ENCODE measurements at regions not wholly inside any gene's neighbourhood (a gene's known extent, or its start where the extent isn't known, plus 50 kb on each side); places are given as distances from the start of the nearest gene placed in this dataset.

DNA sequence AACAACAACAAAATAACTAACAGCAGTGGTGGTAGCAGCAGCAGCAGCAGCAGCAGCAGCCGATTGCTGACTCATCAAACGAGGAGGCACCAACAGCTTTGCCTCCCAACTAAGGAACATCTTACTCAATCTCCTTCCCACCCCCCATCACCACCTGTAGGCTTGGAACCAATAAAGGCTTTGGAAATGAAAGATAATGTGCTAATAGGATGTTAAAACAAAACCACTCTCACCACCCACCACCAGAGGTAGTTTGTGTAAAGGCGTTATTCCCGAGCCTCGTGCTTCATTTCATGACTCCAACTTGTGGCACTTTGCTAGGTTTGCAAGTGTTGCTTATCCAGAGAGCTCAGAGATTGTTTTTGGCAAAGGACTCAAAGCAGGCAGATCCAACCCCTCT, 346.5 kb downstream of the CD83 start:
- H3K27ac Mint-ChIP-seq (ENCODE audit: unreplicated experiment): no peak overlapping the region
- H3K36me3 Mint-ChIP-seq (ENCODE audit: unreplicated experiment): peaks cover 17% of the 10 kb centered on the region
- peaks cover 17% of the 10 kb centered on the region for H3K4me1 Mint-ChIP-seq (ENCODE audit: low read depth, unreplicated experiment)
- TF ChIP-seq, protein P1, sequence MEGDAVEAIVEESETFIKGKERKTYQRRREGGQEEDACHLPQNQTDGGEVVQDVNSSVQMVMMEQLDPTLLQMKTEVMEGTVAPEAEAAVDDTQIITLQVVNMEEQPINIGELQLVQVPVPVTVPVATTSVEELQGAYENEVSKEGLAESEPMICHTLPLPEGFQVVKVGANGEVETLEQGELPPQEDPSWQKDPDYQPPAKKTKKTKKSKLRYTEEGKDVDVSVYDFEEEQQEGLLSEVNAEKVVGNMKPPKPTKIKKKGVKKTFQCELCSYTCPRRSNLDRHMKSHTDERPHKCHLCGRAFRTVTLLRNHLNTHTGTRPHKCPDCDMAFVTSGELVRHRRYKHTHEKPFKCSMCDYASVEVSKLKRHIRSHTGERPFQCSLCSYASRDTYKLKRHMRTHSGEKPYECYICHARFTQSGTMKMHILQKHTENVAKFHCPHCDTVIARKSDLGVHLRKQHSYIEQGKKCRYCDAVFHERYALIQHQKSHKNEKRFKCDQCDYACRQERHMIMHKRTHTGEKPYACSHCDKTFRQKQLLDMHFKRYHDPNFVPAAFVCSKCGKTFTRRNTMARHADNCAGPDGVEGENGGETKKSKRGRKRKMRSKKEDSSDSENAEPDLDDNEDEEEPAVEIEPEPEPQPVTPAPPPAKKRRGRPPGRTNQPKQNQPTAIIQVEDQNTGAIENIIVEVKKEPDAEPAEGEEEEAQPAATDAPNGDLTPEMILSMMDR (IDR thresholded peaks at IDR 0.05; ENCODE audit: partially characterized antibody, unreplicated experiment): no peak
- DNase-seq: no peak
- peaks cover 5% of the 10 kb centered on the region for H3K9me3 Mint-ChIP-seq (ENCODE audit: unreplicated experiment)
- no peak overlapping the region for H3K4me3 Mint-ChIP-seq (ENCODE audit: unreplicated experiment)
- peaks cover 6% of the 10 kb centered on the region for H3K27me3 Mint-ChIP-seq (ENCODE audit: unreplicated experiment)

GRCh38 chr6:14464716-14465115, 347.1 kb downstream of the CD83 start:
- H3K27me3 Mint-ChIP-seq (ENCODE audit: unreplicated experiment): peaks cover 6% of the 10 kb centered on the region
- H3K9me3 Mint-ChIP-seq (ENCODE audit: unreplicated experiment): peaks cover 5% of the 10 kb centered on the region
- TF ChIP-seq, protein P1 (IDR thresholded peaks at IDR 0.05; ENCODE audit: partially characterized antibody, unreplicated experiment): no peak
- peaks cover 22% of the 10 kb centered on the region for H3K4me1 Mint-ChIP-seq (ENCODE audit: low read depth, unreplicated experiment)
- peaks cover 22% of the 10 kb centered on the region for H3K36me3 Mint-ChIP-seq (ENCODE audit: unreplicated experiment)
- no peak overlapping the region for H3K4me3 Mint-ChIP-seq (ENCODE audit: unreplicated experiment)
- DNase-seq: no peak
- no peak overlapping the region for H3K27ac Mint-ChIP-seq (ENCODE audit: unreplicated experiment)

DNA sequence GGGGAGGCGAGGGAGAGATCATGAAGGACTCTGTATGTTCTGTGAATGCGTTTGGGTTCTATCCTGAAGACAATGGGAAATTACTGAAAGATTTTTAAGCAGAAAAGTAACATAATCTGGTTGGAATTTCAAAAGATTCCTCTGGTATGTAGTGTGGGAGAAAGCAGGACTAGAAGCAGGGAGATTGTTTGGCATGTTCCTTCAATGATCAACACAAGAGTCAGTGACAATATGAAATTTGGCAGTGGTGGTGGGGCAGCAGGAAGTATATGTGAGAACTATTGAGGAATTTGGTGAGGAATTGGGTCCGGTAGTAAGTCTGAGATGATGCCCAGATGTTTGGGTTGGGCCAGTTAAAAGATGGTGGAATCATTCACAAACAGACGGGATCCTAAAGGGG, 348.7 kb downstream of the CD83 start:
- Mint-ChIP-seq H3K27ac (ENCODE audit: unreplicated experiment) (no peak overlapping the region), H3K4me3 (ENCODE audit: unreplicated experiment) (no peak overlapping the region), H3K9me3 (ENCODE audit: unreplicated experiment) (peaks cover 5% of the 10 kb centered on the region), H3K27me3 (ENCODE audit: unreplicated experiment) (peaks cover 6% of the 10 kb centered on the region), H3K4me1 (ENCODE audit: low read depth, unreplicated experiment) (peaks cover 22% of the 10 kb centered on the region), H3K36me3 (ENCODE audit: unreplicated experiment) (peaks cover 22% of the 10 kb centered on the region)
- TF ChIP-seq, protein P1 (IDR thresholded peaks at IDR 0.05; ENCODE audit: partially characterized antibody, unreplicated experiment): no peak
- DNase-seq: no peak

DNA sequence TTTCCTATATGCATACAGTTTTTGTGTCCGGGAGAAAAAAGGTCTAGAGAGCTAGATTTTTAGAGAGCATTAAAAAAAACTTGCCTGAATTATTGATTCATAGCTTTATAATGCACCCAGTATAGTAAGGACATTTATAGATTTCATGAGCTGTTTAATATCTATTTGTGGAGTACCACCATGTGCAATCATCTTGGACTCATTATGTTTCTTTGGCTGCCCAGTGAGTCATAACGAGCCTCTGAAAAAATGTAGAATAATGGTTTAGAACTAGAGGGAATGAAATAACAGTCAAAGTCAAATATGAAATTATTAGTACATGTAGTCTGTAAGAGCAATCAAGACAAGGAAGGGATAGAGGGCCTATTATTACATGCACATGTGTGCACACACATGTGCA, 350.0 kb downstream of the CD83 start:
- H3K9me3 Mint-ChIP-seq (ENCODE audit: unreplicated experiment): peaks cover 5% of the 10 kb centered on the region
- TF ChIP-seq, protein P1 (IDR thresholded peaks at IDR 0.05; ENCODE audit: partially characterized antibody, unreplicated experiment): no peak
- peaks cover 6% of the 10 kb centered on the region for H3K27me3 Mint-ChIP-seq (ENCODE audit: unreplicated experiment)
- peaks cover 22% of the 10 kb centered on the region for H3K4me1 Mint-ChIP-seq (ENCODE audit: low read depth, unreplicated experiment)
- no peak for DNase-seq
- H3K27ac Mint-ChIP-seq (ENCODE audit: unreplicated experiment): no peak overlapping the region
- peaks cover 20% of the 10 kb centered on the region for H3K36me3 Mint-ChIP-seq (ENCODE audit: unreplicated experiment)
- peak overlapping the region; percentile 2 for H3K4me3 Mint-ChIP-seq (ENCODE audit: unreplicated experiment)

- peak overlapping the region; percentile 63 for H3K27ac Mint-ChIP-seq (ENCODE audit: unreplicated experiment)
- H3K27me3 Mint-ChIP-seq (ENCODE audit: unreplicated experiment): peaks cover 6% of the 10 kb centered on the region
- peak; percentile 38 for DNase-seq
- TF ChIP-seq, protein P1 (IDR thresholded peaks at IDR 0.05; ENCODE audit: partially characterized antibody, unreplicated experiment): no peak
- peak overlapping the region; percentile 45 for H3K4me3 Mint-ChIP-seq (ENCODE audit: unreplicated experiment)
- peaks cover 22% of the 10 kb centered on the region for H3K4me1 Mint-ChIP-seq (ENCODE audit: low read depth, unreplicated experiment)
- peaks cover 18% of the 10 kb centered on the region for H3K36me3 Mint-ChIP-seq (ENCODE audit: unreplicated experiment)
- peaks cover 5% of the 10 kb centered on the region for H3K9me3 Mint-ChIP-seq (ENCODE audit: unreplicated experiment)
These were observed 351.2 kb downstream of the CD83 start for GRCh38 chr6:14468647-14469321.

All from glutamatergic neuron (in vitro differentiated cells).